Skin epidermis (tissue), 12 donors: ENCODE measurements at regions not wholly inside any gene's neighbourhood (a gene's known extent, or its start where the extent isn't known, plus 50 kb on each side); places are given as distances from the start of the nearest gene placed in this dataset.
A peak's percentile ranks its signal among the peaks of the same experiment; 100 is the strongest.
"Not testable (repeated sequence)": the region's sequence is repeated elsewhere in the genome, so short reads cannot be mapped to it uniquely, and the experiment has no call there.

Experiments used
- H3K27ac ChIP-seq, 21 experiments: fragments of 200-600 bp; sonication (generic) in 11 of 21; one replicate each; pipeline ENCODE4 v1.5.0; 2020; ENCODE audit warnings: mild to moderate bottlenecking in 3 of 21, inconsistent platforms in 2 of 21, moderate library complexity in 2 of 21
- H3K4me3 ChIP-seq, 7 experiments: fragments of 200-600 bp; sonication (generic) in 2 of 7; one replicate each; pipeline ENCODE4 v1.5.0; 2020; ENCODE audit warnings: inconsistent platforms in 2 of 7, mild to moderate bottlenecking in 2 of 7, moderate library complexity in 1 of 7

DNA sequence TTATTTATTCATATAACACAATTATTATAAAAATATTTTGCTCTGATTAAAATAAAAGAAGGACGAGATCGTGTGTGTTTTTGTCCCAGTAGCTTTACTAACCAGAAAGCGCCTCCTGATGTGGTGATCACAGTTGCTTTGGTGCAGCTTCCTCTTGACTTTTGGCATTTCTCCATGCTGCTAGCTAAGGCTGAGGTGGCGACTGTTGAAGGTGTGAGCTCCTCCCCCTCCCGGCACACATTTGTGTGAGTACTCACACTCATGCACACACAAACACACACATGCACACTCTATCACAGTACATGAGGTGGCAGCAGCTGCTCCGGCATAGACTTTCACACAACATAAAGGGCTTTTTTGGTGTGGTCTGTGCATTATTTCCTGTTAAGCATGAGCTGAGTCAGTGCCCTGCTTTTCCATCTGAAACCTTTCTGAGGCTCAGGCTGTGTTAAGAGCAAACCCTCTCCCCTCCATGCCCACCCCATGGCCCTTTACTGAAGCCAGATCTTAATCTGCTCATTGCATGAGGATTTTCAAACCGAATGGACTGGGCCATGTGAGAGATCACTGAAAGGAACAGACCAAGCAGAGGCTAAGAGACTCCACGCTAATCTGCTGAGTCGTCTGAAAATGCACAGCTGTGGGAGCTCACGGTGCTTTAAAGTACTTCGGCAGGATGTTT is 53.3 kb downstream of the FOXD4L1 start:
- peak overlapping the region in 1 of 21 experiments; percentile 55 for H3K27ac ChIP-seq
- not testable (repeated sequence) for H3K4me3 ChIP-seq

- H3K4me3 ChIP-seq, H3K27ac ChIP-seq: not testable (repeated sequence)
These were observed 61.4 kb downstream of the FOXD4L1 start for GRCh38 chr2:113559820-113560219.

DNA sequence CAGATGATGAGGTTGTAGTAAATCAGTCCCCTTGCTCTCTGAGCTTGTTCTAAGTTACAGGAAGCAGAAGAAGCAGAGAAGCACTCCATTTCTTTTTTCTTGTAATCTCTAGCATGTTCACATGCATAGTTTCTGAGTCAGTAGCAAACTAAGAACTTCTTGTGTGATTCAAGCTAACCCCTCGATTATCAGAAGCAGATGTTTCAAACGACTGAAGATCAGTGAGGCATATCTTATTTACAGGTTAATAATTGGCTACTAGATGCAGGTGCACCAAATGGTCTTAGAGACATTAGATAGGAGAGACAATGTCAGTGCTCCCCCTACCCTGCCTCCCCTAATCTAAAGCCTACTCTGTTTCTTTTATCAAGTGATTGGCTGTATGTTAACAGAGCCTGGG is 64.2 kb downstream of the FOXD4L1 start:
- H3K27ac ChIP-seq, H3K4me3 ChIP-seq: not testable (repeated sequence)

DNA sequence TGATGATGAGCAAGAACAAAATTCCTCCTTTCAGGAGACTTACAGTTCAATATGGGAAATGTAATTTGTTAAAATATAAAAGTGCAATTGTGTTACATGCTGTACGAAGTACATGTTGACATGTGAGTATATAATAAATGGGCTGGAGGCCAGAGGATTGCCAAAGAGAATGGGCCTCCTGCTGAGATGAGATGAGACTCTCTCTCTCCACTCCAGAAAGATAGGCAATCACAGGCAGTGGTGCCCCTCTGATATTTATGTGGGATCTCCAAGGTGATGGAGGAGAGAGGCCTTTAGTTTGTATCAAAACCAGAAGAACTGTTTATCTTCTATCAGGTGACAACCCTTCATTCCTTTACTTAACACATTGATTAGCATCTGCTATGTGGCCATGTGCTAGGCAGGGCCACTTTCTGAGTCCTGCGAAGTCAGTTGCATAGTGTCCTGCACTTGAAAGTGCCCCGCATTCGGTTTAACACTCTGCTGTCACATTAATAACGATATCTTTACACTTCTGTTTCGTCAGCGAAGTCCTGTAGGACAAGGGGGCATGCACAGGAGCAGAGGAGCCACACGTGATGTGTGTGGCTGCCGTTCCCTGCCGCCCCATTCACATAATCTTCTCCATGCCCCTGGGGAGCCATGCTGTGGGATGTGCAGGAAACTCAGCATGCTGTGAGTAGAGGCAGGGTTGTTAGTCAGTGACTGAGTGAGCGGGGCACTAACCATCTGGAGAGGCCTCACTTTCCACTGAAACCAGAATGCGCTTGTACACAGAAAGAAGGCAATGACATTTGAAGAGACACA is 60.2 kb upstream of the RABL2A start:
- not testable (repeated sequence) for H3K4me3 ChIP-seq, H3K27ac ChIP-seq

DNA sequence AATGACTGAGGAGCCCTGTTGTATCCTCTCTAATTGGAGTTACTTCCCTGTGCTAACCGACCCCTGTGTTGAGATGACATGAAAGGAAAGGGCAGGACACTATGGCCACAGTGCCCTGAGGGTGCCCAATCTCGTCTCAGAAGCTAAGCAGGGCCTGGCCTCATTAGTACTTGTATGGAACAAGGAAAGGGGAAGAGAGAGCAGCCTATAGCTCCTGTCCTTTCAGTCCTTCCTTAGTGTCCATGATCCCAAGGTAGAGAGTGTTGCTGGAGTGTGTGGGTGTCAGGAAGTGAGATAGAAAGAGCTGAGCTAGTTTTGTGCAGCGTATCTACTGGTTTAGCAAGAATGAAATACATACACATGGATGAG is 59.6 kb upstream of the RABL2A start:
- not testable (repeated sequence) for H3K4me3 ChIP-seq, H3K27ac ChIP-seq

DNA sequence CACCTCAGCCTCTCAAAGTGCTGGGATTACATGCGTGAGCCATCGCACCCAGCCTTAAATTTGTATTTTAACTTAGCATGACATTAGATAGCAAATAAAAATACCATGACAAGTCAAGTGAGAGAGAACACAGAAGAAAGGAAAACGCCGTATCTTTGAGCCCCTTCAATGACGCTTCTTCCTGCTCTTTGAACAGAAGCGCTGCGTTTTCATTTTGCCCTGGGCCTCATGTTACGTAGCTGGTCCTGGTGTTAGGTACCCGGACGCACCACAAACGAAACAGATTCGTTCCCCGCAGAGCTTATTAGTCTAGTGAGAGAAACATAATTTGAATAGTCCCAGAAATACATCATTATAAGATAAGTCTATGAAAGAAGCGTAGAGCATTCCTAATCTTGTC is 58.8 kb upstream of the RABL2A start:
- not testable (repeated sequence) for H3K27ac ChIP-seq, H3K4me3 ChIP-seq

GRCh38 chr2:113570082-113570481 is 57.0 kb upstream of the RABL2A start:
- H3K27ac ChIP-seq, H3K4me3 ChIP-seq: not testable (repeated sequence)

DNA sequence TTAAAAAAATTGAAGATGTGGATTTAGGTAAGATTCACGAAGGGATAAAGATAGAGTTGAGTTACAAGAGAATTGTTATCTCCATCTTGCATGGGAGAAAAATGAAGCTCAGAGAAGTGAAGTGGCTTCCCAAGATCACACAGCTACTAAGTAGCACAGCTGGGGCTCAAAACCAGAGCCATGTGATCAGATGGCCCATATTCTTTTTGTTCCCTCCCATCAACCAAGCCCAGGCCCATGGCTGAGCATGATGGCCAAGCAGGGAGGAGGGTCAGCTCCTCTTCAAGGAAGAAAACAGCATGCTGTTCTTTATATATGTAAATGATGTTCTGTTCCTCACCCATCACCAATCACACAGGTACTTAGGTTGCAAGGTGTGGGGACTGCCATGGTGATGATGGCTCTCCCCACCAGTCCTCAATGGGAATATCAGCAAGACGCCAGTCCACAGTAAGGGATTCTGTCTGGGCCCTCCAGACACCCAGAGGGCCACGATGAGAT is 56.5 kb upstream of the RABL2A start:
- not testable (repeated sequence) for H3K4me3 ChIP-seq, H3K27ac ChIP-seq

- not testable (repeated sequence) for H3K27ac ChIP-seq, H3K4me3 ChIP-seq
These were observed 55.5 kb upstream of the RABL2A start for GRCh38 chr2:113571482-113572068.

- H3K4me3 ChIP-seq, H3K27ac ChIP-seq: not testable (repeated sequence)
These were observed 51.3 kb upstream of the RABL2A start for GRCh38 chr2:113575721-113576120.

- not testable (repeated sequence) for H3K4me3 ChIP-seq, H3K27ac ChIP-seq
These were observed 50.7 kb upstream of the RABL2A start for GRCh38 chr2:113576353-113576752.
